Thoracic aorta (tissue), 2 donors: ENCODE measurements at regions not wholly inside any gene's neighbourhood (a gene's known extent, or its start where the extent isn't known, plus 50 kb on each side); places are given as distances from the start of the nearest gene placed in this dataset.

Experiments used
- ATAC-seq: fragments of 150-250 bp; one replicate; pipeline ENCODE4 v1.8.0; 2017; ENCODE audit warnings: low read depth; ENCODE audit not compliant: insufficient number of reproducible peaks, low FRiP score
- DNase-seq: peaks from one replicate; pipeline ENCODE4 v3.0.0-alpha.2; 2020; ENCODE audit warnings: low spot score
- H3K27ac ChIP-seq, 2 donors: fragments of 200-600 bp; sonication (generic); 1 replicate in 1 of 2; 2 replicates in 1 of 2; pipeline ENCODE4 v1.5.1; 2016; ENCODE audit warnings: mild to moderate bottlenecking in 2 of 2, moderate library complexity in 2 of 2
- H3K27me3 ChIP-seq: fragments of 200-600 bp; sonication (generic); replicated peaks from 2 replicates; pipeline ENCODE4 v1.6.0; 2016; ENCODE audit warnings: mild to moderate bottlenecking; ENCODE audit not compliant: insufficient read depth
- H3K36me3 ChIP-seq: fragments of 200-600 bp; sonication (generic); one replicate; pipeline ENCODE4 v1.5.1; 2016
- H3K4me1 ChIP-seq, 2 donors: fragments of 200-600 bp; sonication (generic); 1 replicate in 1 of 2; 2 replicates in 1 of 2; pipeline versions ENCODE4 v1.5.1 to v1.6.0; 2016; ENCODE audit warnings: low read depth in 2 of 2, mild to moderate bottlenecking in 1 of 2; ENCODE audit not compliant: control insufficient read depth in 1 of 2
- H3K4me3 ChIP-seq: fragments of 200-600 bp; sonication (generic); 2 replicates; pipeline ENCODE4 v1.5.1; 2016; ENCODE audit warnings: mild to moderate bottlenecking
- H3K9me3 ChIP-seq: fragments of 200-600 bp; sonication (generic); 2 replicates; pipeline ENCODE4 v1.5.1; 2016
- CTCF ChIP-seq: fragments of 200-600 bp; sonication (generic); IDR thresholded peaks from one replicate; pipeline ENCODE4 v1.5.1; 2019; ENCODE audit warnings: antibody characterized with exemption

- no peaks in the 10 kb centered on the region for H3K36me3 ChIP-seq
- peaks cover 70% of the 10 kb centered on the region for H3K27me3 ChIP-seq
- no peak for ATAC-seq
- no peak overlapping the region for H3K4me3 ChIP-seq
- H3K4me1 ChIP-seq: peaks cover 4 to 17% of the 10 kb centered on the region in 2 donors
- no peak for TF ChIP-seq CTCF
- no peak for DNase-seq
- no peaks in the 10 kb centered on the region for H3K9me3 ChIP-seq
- no peak overlapping the region for H3K27ac ChIP-seq
Observed at GRCh38 chr5:88661806-88662207, 221.2 kb downstream of the MEF2C start.

GRCh38 chr5:88660947-88661805 is 221.8 kb downstream of the MEF2C start:
- Histone ChIP-seq H3K4me3 (peak overlapping the region; percentile 69), H3K27me3 (peaks cover 64% of the 10 kb centered on the region), H3K9me3 (no peaks in the 10 kb centered on the region), H3K36me3 (no peaks in the 10 kb centered on the region), H3K4me1 (peaks cover 4 to 15% of the 10 kb centered on the region in 2 donors), H3K27ac (no peak overlapping the region)
- TF ChIP-seq CTCF: no peak
- DNase-seq: no peak
- ATAC-seq: peak; percentile 44

GRCh38 chr5:88660264-88660946 is 222.6 kb downstream of the MEF2C start:
- H3K27me3 ChIP-seq: peaks cover 56% of the 10 kb centered on the region
- DNase-seq (no peak), ATAC-seq (no peak)
- H3K27ac ChIP-seq: no peak overlapping the region
- no peak for TF ChIP-seq CTCF
- no peaks in the 10 kb centered on the region for H3K9me3 ChIP-seq
- peaks cover 4 to 15% of the 10 kb centered on the region in 2 donors for H3K4me1 ChIP-seq
- H3K4me3 ChIP-seq: peak overlapping the region; percentile 69
- no peaks in the 10 kb centered on the region for H3K36me3 ChIP-seq

DNA sequence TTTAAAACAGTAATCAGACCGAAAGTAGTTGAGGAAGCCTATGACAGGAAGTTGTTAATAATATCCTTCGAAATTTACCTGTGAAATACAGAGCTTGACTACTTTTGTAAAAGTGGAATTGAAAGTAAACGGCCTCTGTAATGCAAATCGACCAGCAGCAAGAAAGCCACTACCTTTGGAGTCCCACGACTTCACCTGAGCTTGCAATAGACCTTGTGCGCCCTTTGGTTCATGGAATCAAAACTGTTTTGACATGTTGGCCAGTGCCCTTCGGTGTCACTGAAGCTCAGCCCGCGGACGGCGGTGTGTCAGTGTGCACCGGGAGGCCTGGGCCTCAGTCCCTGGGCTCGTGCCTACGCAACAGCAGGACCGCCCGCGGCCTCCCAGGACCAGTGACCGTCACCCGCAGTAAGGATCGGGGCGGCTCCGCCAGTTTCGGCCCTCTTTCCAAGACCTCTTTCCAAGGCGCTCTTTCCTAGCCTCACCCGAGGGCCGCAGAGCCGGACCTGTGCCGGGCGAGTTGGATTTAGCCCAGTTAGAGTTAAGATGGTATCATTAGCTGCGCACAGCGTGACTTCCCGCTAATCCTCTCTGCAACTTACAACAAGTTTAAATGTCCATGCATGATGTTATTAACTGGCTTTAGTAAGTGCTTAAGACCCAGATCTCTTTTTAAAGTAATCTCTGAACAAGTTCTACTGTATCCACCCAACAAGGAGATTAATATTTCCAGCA is 223.3 kb downstream of the MEF2C start:
- H3K4me3 ChIP-seq: peak overlapping the region; percentile 69
- H3K4me1 ChIP-seq: peaks cover 4 to 15% of the 10 kb centered on the region in 2 donors
- no peak for DNase-seq
- no peak for TF ChIP-seq CTCF
- peaks cover 51% of the 10 kb centered on the region for H3K27me3 ChIP-seq
- H3K9me3 ChIP-seq: no peaks in the 10 kb centered on the region
- H3K27ac ChIP-seq: no peak overlapping the region
- no peak for ATAC-seq
- no peaks in the 10 kb centered on the region for H3K36me3 ChIP-seq

GRCh38 chr5:88658886-88659285 is 224.1 kb downstream of the MEF2C start:
- Histone ChIP-seq H3K4me1 (peaks cover 4 to 15% of the 10 kb centered on the region in 2 donors), H3K36me3 (no peaks in the 10 kb centered on the region), H3K27me3 (peaks cover 47% of the 10 kb centered on the region), H3K4me3 (no peak overlapping the region), H3K27ac (no peak overlapping the region), H3K9me3 (no peaks in the 10 kb centered on the region)
- no peak for TF ChIP-seq CTCF
- ATAC-seq (no peak), DNase-seq (no peak)
